ENCODE measurements at regions not wholly inside any gene's neighbourhood (a gene's known extent, or its start where the extent isn't known, plus 50 kb on each side); places are given as distances from the start of the nearest gene placed in this dataset.

- H3K36me3 Mint-ChIP-seq = no peaks in the 10 kb centered on the region
- no peak overlapping the region for H3K4me2 ChIP-seq
- H3K36me3 ChIP-seq = no peaks in the 10 kb centered on the region
- no peak overlapping the region for H3K9ac ChIP-seq
- H3K4me1 Mint-ChIP-seq = peaks cover 2% of the 10 kb centered on the region
- H3K9me3 Mint-ChIP-seq = no peaks in the 10 kb centered on the region
- H3K27ac Mint-ChIP-seq = no peak overlapping the region
- no peak overlapping the region for H3K4me3 ChIP-seq
- H3K9me3 ChIP-seq (ENCODE audit: low read depth) = no peaks in the 10 kb centered on the region
- H3K27me3 Mint-ChIP-seq (ENCODE audit: insufficient read depth, low read depth) = peaks cover 4% of the 10 kb centered on the region
- no peaks in the 10 kb centered on the region for H3K27me3 ChIP-seq
- DNase-seq (ENCODE audit: low spot score) = no peak
- no peaks in the 10 kb centered on the region for H4K20me1 ChIP-seq (ENCODE audit: low read depth)
- H3K27ac ChIP-seq = no peak overlapping the region
- H3F3A ChIP-seq (ENCODE audit: low read depth) = no peaks in the 10 kb centered on the region
- no peaks in the 10 kb centered on the region for H3K79me2 ChIP-seq (ENCODE audit: low read depth)
- TF ChIP-seq EZH2phosphoT487 (IDR thresholded peaks at IDR 0.05) (no peak), CTCF (IDR thresholded peaks at IDR 0.05) (no peak), EZH2 (IDR thresholded peaks at IDR 0.05) (no peak)
- no peaks in the 10 kb centered on the region for H3K4me1 ChIP-seq
- H3K4me3 Mint-ChIP-seq = no peak overlapping the region
- no peak overlapping the region for H2AFZ ChIP-seq (replicated peaks)
These were observed 110.2 kb downstream of the MATN1 start for GRCh38 chr1:30613188-30613587.

- H3K4me1 ChIP-seq = no peaks in the 10 kb centered on the region
- H3K4me3 ChIP-seq = no peak overlapping the region
- Mint-ChIP-seq H3K36me3 (no peaks in the 10 kb centered on the region), H3K27ac (no peak overlapping the region), H3K27me3 (ENCODE audit: insufficient read depth, low read depth) (peaks cover 4% of the 10 kb centered on the region), H3K4me3 (no peak overlapping the region), H3K9me3 (no peaks in the 10 kb centered on the region), H3K4me1 (peaks cover 2% of the 10 kb centered on the region)
- no peak overlapping the region for H3K9ac ChIP-seq
- H3K27ac ChIP-seq = no peak overlapping the region
- no peak overlapping the region for H3K4me2 ChIP-seq
- H3K27me3 ChIP-seq = no peaks in the 10 kb centered on the region
- TF ChIP-seq EZH2phosphoT487 (IDR thresholded peaks at IDR 0.05) (no peak), CTCF (IDR thresholded peaks at IDR 0.05) (no peak), EZH2 (IDR thresholded peaks at IDR 0.05) (no peak)
- no peaks in the 10 kb centered on the region for H3K36me3 ChIP-seq
- DNase-seq (ENCODE audit: low spot score) = no peak
- H3K9me3 ChIP-seq (ENCODE audit: low read depth) = no peaks in the 10 kb centered on the region
- no peak overlapping the region for H2AFZ ChIP-seq (replicated peaks)
- no peaks in the 10 kb centered on the region for H4K20me1 ChIP-seq (ENCODE audit: low read depth)
- no peaks in the 10 kb centered on the region for H3F3A ChIP-seq (ENCODE audit: low read depth)
- no peaks in the 10 kb centered on the region for H3K79me2 ChIP-seq (ENCODE audit: low read depth)
These were observed 110.8 kb downstream of the MATN1 start for GRCh38 chr1:30612536-30613065.

- no peak for TF ChIP-seq EZH2phosphoT487 (IDR thresholded peaks at IDR 0.05)
- no peak for TF ChIP-seq EZH2 (IDR thresholded peaks at IDR 0.05)
- TF ChIP-seq CTCF (IDR thresholded peaks at IDR 0.05) = no peak
- H3K27me3 Mint-ChIP-seq (ENCODE audit: insufficient read depth, low read depth) = peaks cover 6% of the 10 kb centered on the region
- Histone ChIP-seq H3K9me3 (ENCODE audit: low read depth) (no peaks in the 10 kb centered on the region), H3K4me2 (no peak overlapping the region), H3K79me2 (ENCODE audit: low read depth) (no peaks in the 10 kb centered on the region), H3F3A (ENCODE audit: low read depth) (no peaks in the 10 kb centered on the region), H2AFZ (replicated peaks) (no peak overlapping the region), H3K4me1 (no peaks in the 10 kb centered on the region), H3K4me3 (no peak overlapping the region), H3K27ac (no peak overlapping the region), H3K36me3 (no peaks in the 10 kb centered on the region), H4K20me1 (ENCODE audit: low read depth) (no peaks in the 10 kb centered on the region), H3K9ac (no peak overlapping the region), H3K27me3 (no peaks in the 10 kb centered on the region)
- no peaks in the 10 kb centered on the region for H3K36me3 Mint-ChIP-seq
- H3K4me1 Mint-ChIP-seq = peaks cover 1% of the 10 kb centered on the region
- H3K4me3 Mint-ChIP-seq = no peak overlapping the region
- DNase-seq (ENCODE audit: low spot score) = peak; percentile 57
- no peak overlapping the region for H3K27ac Mint-ChIP-seq
- no peaks in the 10 kb centered on the region for H3K9me3 Mint-ChIP-seq
These were observed 111.6 kb downstream of the MATN1 start for GRCh38 chr1:30611741-30612309.

All from neural progenitor cell (in vitro differentiated cells).